Trophoblast cell (in vitro differentiated cells and primary cell): ENCODE measurements at regions not wholly inside any gene's neighbourhood (a gene's known extent, or its start where the extent isn't known, plus 50 kb on each side); places are given as distances from the start of the nearest gene placed in this dataset.

Experiments
- DNase-seq, 2 donors: peaks; one replicate each; pipeline ENCODE4 v3.0.0-alpha.2; 2016
- H2AFZ ChIP-seq: 2 replicates; pipeline ENCODE4 v1.6.1; 2013; ENCODE audit warnings: low read length, moderate library complexity, mild to moderate bottlenecking; ENCODE audit not compliant: insufficient read depth, poor library complexity
- H2AK5ac ChIP-seq: 2 replicates; pipeline ENCODE4 v1.6.1; 2013; ENCODE audit warnings: mild to moderate bottlenecking, low read length
- H2BK120ac ChIP-seq: 2 replicates; pipeline ENCODE4 v1.6.1; 2013; ENCODE audit warnings: low read length, mild to moderate bottlenecking, moderate library complexity; ENCODE audit not compliant: insufficient read depth, poor library complexity
- H2BK12ac ChIP-seq: 2 replicates; pipeline ENCODE4 v1.6.1; 2013; ENCODE audit warnings: mild to moderate bottlenecking, low read length, moderate library complexity
- H2BK5ac ChIP-seq: 2 replicates; pipeline ENCODE4 v1.6.1; 2013; ENCODE audit warnings: low read length, low read depth, moderate library complexity, mild to moderate bottlenecking; ENCODE audit not compliant: poor library complexity
- H3K14ac ChIP-seq: 2 replicates; pipeline ENCODE4 v1.6.1; 2013; ENCODE audit warnings: mild to moderate bottlenecking, low read length
- H3K18ac ChIP-seq: 2 replicates; pipeline ENCODE4 v1.6.1; 2013; ENCODE audit warnings: mild to moderate bottlenecking, low read length
- H3K23ac ChIP-seq: 2 replicates; pipeline ENCODE4 v1.6.1; 2013; ENCODE audit warnings: low read length
- H3K27ac ChIP-seq: 2 replicates; pipeline ENCODE4 v1.5.1; 2013; ENCODE audit warnings: low read depth, mild to moderate bottlenecking, inconsistent platforms, low read length, moderate library complexity
- H3K27me3 ChIP-seq: 2 replicates; pipeline ENCODE4 v1.6.1; 2013; ENCODE audit warnings: inconsistent platforms, mild to moderate bottlenecking, low read length, moderate library complexity; ENCODE audit not compliant: insufficient read depth
- H3K36me3 ChIP-seq, 2 experiments: 1 replicate in 1 of 2; 2 replicates in 1 of 2; pipeline ENCODE4 v1.6.1; 2013; ENCODE audit warnings: low read length in 2 of 2, mild to moderate bottlenecking in 2 of 2, moderate library complexity in 1 of 2; ENCODE audit not compliant: insufficient read depth in 2 of 2, control insufficient read depth in 1 of 2
- H3K4ac ChIP-seq: 2 replicates; pipeline ENCODE4 v1.6.1; 2013; ENCODE audit warnings: low read depth, mild to moderate bottlenecking, low read length, moderate library complexity
- H3K4me1 ChIP-seq, 2 experiments: 1 replicate in 1 of 2; 2 replicates in 1 of 2; pipeline ENCODE4 v1.6.1; 2013; ENCODE audit warnings: low read length in 2 of 2, mild to moderate bottlenecking in 2 of 2, moderate library complexity in 1 of 2; ENCODE audit not compliant: insufficient read depth in 2 of 2, control insufficient read depth in 1 of 2
- H3K4me2 ChIP-seq: 2 replicates; pipeline ENCODE4 v1.6.1; 2013; ENCODE audit warnings: inconsistent platforms, mild to moderate bottlenecking, low read length, moderate library complexity
- H3K4me3 ChIP-seq: 2 replicates; pipeline ENCODE4 v1.5.1; 2013; ENCODE audit warnings: mild to moderate bottlenecking, low read depth, low read length, inconsistent platforms
- H3K79me1 ChIP-seq: one replicate; pipeline ENCODE4 v1.6.1; 2013; ENCODE audit warnings: low read length
- H3K79me2 ChIP-seq: 2 replicates; pipeline ENCODE4 v1.6.1; 2013; ENCODE audit warnings: low read length, mild to moderate bottlenecking; ENCODE audit not compliant: control insufficient read depth, insufficient read depth, poor library complexity
- H3K9ac ChIP-seq: 2 replicates; pipeline ENCODE4 v1.6.1; 2013; ENCODE audit warnings: mild to moderate bottlenecking, low read length
- H3K9me3 ChIP-seq: 2 replicates; pipeline ENCODE4 v1.6.1; 2013; ENCODE audit warnings: low read depth, mild to moderate bottlenecking, control low read depth, inconsistent platforms, low read length; ENCODE audit not compliant: insufficient read depth
- H4K12ac ChIP-seq: 2 replicates; pipeline ENCODE4 v1.6.1; 2013; ENCODE audit warnings: low read depth, mild to moderate bottlenecking, low read length, moderate library complexity
- H4K8ac ChIP-seq: 2 replicates; pipeline ENCODE4 v1.6.1; 2013; ENCODE audit warnings: low read depth, mild to moderate bottlenecking, low read length, moderate library complexity
- H4K91ac ChIP-seq: one replicate; pipeline ENCODE4 v1.6.1; 2013; ENCODE audit warnings: low read depth, mild to moderate bottlenecking, low read length, moderate library complexity
- WGBS: extraction: QIAGEN DNeasy Blood & Tissue Kit; methylation state at CpG from one replicate; pipeline ENCODE4 v1.1.7; 2013; ENCODE audit warnings: missing lambda C conversion rate; ENCODE audit not compliant: insufficient read length, insufficient coverage; ENCODE audit errors: extremely low coverage; 5-methylcytosine and 5-hydroxymethylcytosine counted together

DNA sequence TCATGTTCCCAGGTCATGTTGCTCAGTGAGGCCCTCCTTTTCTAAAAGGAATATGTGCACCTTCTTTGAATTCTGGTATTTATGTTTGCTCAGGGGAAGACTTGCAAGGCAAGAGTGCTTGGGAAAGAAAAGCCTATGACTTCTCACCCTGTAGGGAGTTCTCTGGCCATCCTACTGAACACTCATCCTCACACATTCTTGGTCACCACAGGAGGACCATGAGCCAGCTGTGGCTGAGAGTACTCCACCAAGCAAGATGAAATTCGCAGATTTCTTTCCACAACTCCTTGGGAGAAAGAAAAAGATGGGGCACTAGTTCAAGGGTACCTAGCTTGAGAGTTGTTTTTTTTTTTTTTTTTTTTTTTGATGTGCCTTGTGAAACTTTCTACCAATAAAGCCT lies 179.6 kb downstream of the FZD1 start:
- H3K36me3 ChIP-seq = no peaks in the 10 kb centered on the region
- no peak overlapping the region for H2BK5ac ChIP-seq
- H4K91ac ChIP-seq = no peak overlapping the region
- peak in 1 of 2 donors; percentile 13 for DNase-seq
- H3K79me1 ChIP-seq = no peaks in the 10 kb centered on the region
- H4K12ac ChIP-seq = no peak overlapping the region
- H3K18ac ChIP-seq = no peak overlapping the region
- H3K27me3 ChIP-seq = no peaks in the 10 kb centered on the region
- H3K9me3 ChIP-seq = peaks cover 9% of the 10 kb centered on the region
- H3K4me1 ChIP-seq = no peaks in the 10 kb centered on the region
- H3K9ac ChIP-seq = no peak overlapping the region
- no peak overlapping the region for H2AK5ac ChIP-seq
- no peak overlapping the region for H3K14ac ChIP-seq
- no peak overlapping the region for H2BK120ac ChIP-seq
- H3K79me2 ChIP-seq = no peaks in the 10 kb centered on the region
- no peak overlapping the region for H3K4me3 ChIP-seq
- H3K27ac ChIP-seq = no peak overlapping the region
- WGBS = no CpG with 5 or more reads among the region's 1 CpG
- no peak overlapping the region for H3K4me2 ChIP-seq
- H3K23ac ChIP-seq = no peak overlapping the region
- H4K8ac ChIP-seq = no peak overlapping the region
- H2BK12ac ChIP-seq = no peak overlapping the region
- H2AFZ ChIP-seq = no peak overlapping the region
- no peak overlapping the region for H3K4ac ChIP-seq

DNA sequence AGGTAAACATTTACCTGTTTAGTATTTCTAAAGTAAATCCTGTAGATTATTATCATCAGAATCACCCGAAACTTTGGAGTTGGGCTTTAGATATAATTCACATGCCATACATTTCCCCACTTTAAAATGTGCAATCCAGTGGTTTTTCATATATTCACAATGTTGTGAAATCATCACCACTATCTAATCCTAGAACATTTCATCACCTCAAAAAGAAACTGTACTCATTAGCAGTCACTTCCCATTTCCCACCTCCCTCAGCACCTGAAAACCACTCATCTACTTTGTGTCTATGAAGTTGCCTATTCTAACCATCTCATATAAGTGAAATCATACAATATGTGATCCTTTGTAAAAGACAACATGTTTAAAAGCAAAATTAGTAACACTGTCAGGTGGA lies 182.6 kb downstream of the FZD1 start:
- H4K91ac ChIP-seq = no peak overlapping the region
- H3K79me2 ChIP-seq = no peaks in the 10 kb centered on the region
- no peak overlapping the region for H3K14ac ChIP-seq
- no peak overlapping the region for H2AK5ac ChIP-seq
- H2BK5ac ChIP-seq = no peak overlapping the region
- no peaks in the 10 kb centered on the region for H3K4me1 ChIP-seq
- no peaks in the 10 kb centered on the region for H3K27me3 ChIP-seq
- DNase-seq = peak in 1 of 2 donors; percentile 55
- no peak overlapping the region for H3K4me3 ChIP-seq
- H3K27ac ChIP-seq = no peak overlapping the region
- peaks cover 3% of the 10 kb centered on the region for H3K9me3 ChIP-seq
- H3K36me3 ChIP-seq = no peaks in the 10 kb centered on the region
- no peak overlapping the region for H3K4ac ChIP-seq
- H3K79me1 ChIP-seq = no peaks in the 10 kb centered on the region
- H3K9ac ChIP-seq = no peak overlapping the region
- no peak overlapping the region for H2BK12ac ChIP-seq
- H3K18ac ChIP-seq = no peak overlapping the region
- no peak overlapping the region for H3K4me2 ChIP-seq
- H4K12ac ChIP-seq = no peak overlapping the region
- H2AFZ ChIP-seq = no peak overlapping the region
- H3K23ac ChIP-seq = no peak overlapping the region
- no peak overlapping the region for H4K8ac ChIP-seq
- WGBS = no CpG with 5 or more reads among the region's 1 CpG
- no peak overlapping the region for H2BK120ac ChIP-seq

DNA sequence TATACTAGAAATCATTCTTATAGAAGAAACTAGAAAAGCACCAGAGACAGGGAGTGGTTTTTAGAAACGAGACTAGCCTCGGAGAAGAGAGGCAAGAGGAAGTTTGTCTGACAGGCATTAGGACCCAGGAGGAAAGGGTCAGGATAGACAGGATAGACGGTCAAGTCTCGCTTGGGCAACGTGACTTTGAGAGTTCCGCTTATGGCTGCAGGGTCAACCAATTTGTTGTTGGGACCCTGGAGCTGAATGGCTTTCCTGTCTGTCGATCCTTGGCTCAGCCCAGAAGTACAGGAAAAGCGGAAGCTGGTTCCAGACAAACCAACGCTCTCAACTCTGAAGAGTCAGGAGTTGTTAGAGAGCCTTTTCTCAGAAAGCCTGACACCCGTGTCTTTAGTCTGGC lies 191.2 kb downstream of the FZD1 start:
- Histone ChIP-seq H2BK120ac (no peak overlapping the region), H3K79me2 (no peaks in the 10 kb centered on the region), H4K91ac (no peak overlapping the region), H2BK12ac (no peak overlapping the region), H3K18ac (no peak overlapping the region), H3K4me3 (no peak overlapping the region), H3K27me3 (no peaks in the 10 kb centered on the region), H2BK5ac (no peak overlapping the region), H2AFZ (no peak overlapping the region), H3K4ac (no peak overlapping the region), H3K4me2 (no peak overlapping the region), H3K23ac (no peak overlapping the region), H2AK5ac (no peak overlapping the region), H3K14ac (no peak overlapping the region), H3K9me3 (no peaks in the 10 kb centered on the region), H3K4me1 (no peaks in the 10 kb centered on the region), H4K8ac (no peak overlapping the region), H3K79me1 (no peaks in the 10 kb centered on the region), H3K27ac (no peak overlapping the region), H3K36me3 (no peaks in the 10 kb centered on the region), H4K12ac (no peak overlapping the region), H3K9ac (no peak overlapping the region)
- WGBS = no CpG with 5 or more reads among the region's 10 CpGs
- DNase-seq = no peak

DNA sequence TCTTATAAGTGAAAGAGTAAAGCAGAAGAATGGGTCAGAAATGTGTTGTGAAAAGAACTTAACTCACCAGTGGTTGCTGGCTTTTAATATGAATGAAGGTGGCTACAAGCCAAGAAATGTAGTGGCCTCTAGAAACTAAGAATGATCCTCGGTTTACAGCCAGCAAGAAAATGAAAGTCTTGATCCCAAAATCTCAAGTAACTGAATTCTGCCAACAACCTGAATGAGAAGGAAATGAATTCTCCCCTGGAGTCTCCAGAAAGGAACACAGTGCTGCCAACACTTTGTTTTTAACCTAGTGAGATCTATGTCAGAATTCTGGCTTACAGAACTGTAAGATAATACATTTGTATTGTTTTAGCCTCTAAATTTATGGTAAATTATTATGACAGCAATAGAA lies 193.0 kb downstream of the FZD1 start:
- no peak overlapping the region for H3K23ac ChIP-seq
- H3K4ac ChIP-seq = no peak overlapping the region
- H3K4me2 ChIP-seq = no peak overlapping the region
- no peak overlapping the region for H4K8ac ChIP-seq
- no peaks in the 10 kb centered on the region for H3K9me3 ChIP-seq
- no peak overlapping the region for H3K14ac ChIP-seq
- DNase-seq = no peak
- H4K12ac ChIP-seq = no peak overlapping the region
- no peaks in the 10 kb centered on the region for H3K4me1 ChIP-seq
- no peak overlapping the region for H3K4me3 ChIP-seq
- H3K36me3 ChIP-seq = no peaks in the 10 kb centered on the region
- no peak overlapping the region for H2BK12ac ChIP-seq
- no peak overlapping the region for H2BK120ac ChIP-seq
- H4K91ac ChIP-seq = no peak overlapping the region
- H3K18ac ChIP-seq = no peak overlapping the region
- H3K79me1 ChIP-seq = no peaks in the 10 kb centered on the region
- no peak overlapping the region for H3K9ac ChIP-seq
- WGBS = no CpG with 5 or more reads among the region's 1 CpG
- no peaks in the 10 kb centered on the region for H3K27me3 ChIP-seq
- H2AFZ ChIP-seq = no peak overlapping the region
- no peak overlapping the region for H2BK5ac ChIP-seq
- H3K27ac ChIP-seq = no peak overlapping the region
- H2AK5ac ChIP-seq = no peak overlapping the region
- no peaks in the 10 kb centered on the region for H3K79me2 ChIP-seq
